ENCODE measurements at regions not wholly inside any gene's neighbourhood (a gene's known extent, or its start where the extent isn't known, plus 50 kb on each side); places are given as distances from the start of the nearest gene placed in this dataset.
"Not testable (repeated sequence)": the region's sequence is repeated elsewhere in the genome, so short reads cannot be mapped to it uniquely, and the experiment has no call there.

DNA sequence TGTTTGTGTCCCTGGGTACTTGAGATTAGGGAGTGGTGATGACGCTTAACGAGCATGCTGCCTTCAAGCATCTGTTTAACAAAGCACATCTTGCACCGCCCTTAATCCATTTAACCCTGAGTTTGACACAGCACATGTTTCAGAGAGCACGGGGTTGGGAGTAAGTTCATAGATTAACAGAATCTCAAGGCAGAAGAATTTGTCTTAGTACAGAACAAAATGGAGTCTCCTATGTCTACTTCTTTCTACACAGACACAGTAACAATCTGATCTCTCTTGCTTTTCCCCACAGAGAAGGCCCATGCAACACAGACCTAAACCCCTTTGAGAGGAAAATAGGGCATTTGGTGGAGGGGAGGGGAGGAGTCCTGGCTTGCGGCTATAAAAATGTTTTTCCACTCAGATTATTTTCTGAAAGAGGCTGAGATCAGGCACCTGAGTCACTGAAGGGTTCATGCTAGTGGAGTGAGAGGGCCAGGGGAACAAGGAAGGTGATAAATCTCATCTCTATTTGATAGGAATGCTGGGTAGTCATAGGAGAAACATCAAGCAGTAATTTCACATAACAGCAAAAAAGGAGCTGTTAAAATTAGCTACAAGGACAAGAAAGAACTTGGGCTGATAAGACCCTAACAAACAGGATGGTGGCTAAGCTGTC lies 136.9 kb downstream of the OR2B2 start:
- TF ChIP-seq, protein P1, sequence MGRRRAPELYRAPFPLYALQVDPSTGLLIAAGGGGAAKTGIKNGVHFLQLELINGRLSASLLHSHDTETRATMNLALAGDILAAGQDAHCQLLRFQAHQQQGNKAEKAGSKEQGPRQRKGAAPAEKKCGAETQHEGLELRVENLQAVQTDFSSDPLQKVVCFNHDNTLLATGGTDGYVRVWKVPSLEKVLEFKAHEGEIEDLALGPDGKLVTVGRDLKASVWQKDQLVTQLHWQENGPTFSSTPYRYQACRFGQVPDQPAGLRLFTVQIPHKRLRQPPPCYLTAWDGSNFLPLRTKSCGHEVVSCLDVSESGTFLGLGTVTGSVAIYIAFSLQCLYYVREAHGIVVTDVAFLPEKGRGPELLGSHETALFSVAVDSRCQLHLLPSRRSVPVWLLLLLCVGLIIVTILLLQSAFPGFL (CRISPR knock-in tag; IDR thresholded peaks at IDR 0.05), result not testable (repeated sequence)
- TF ChIP-seq ARNTL (CRISPR knock-in tag; IDR thresholded peaks at IDR 0.05); REPIN1 (CRISPR knock-in tag; IDR thresholded peaks at IDR 0.05; ENCODE audit: borderline replicate concordance, low read depth); ZSCAN30 (CRISPR knock-in tag; IDR thresholded peaks at IDR 0.05); ZNF34 (CRISPR knock-in tag; IDR thresholded peaks at IDR 0.05; ENCODE audit: borderline replicate concordance); REXO4 (CRISPR knock-in tag; IDR thresholded peaks at IDR 0.05; ENCODE audit: borderline replicate concordance); PHF8 (CRISPR knock-in tag; IDR thresholded peaks at IDR 0.05); FIP1L1 (IDR thresholded peaks at IDR 0.05; ENCODE audit: borderline replicate concordance, insufficient read depth, low read depth, low read length); HES4 (CRISPR knock-in tag; IDR thresholded peaks at IDR 0.05; ENCODE audit: borderline replicate concordance): not testable (repeated sequence)
- TF ChIP-seq, protein P2, sequence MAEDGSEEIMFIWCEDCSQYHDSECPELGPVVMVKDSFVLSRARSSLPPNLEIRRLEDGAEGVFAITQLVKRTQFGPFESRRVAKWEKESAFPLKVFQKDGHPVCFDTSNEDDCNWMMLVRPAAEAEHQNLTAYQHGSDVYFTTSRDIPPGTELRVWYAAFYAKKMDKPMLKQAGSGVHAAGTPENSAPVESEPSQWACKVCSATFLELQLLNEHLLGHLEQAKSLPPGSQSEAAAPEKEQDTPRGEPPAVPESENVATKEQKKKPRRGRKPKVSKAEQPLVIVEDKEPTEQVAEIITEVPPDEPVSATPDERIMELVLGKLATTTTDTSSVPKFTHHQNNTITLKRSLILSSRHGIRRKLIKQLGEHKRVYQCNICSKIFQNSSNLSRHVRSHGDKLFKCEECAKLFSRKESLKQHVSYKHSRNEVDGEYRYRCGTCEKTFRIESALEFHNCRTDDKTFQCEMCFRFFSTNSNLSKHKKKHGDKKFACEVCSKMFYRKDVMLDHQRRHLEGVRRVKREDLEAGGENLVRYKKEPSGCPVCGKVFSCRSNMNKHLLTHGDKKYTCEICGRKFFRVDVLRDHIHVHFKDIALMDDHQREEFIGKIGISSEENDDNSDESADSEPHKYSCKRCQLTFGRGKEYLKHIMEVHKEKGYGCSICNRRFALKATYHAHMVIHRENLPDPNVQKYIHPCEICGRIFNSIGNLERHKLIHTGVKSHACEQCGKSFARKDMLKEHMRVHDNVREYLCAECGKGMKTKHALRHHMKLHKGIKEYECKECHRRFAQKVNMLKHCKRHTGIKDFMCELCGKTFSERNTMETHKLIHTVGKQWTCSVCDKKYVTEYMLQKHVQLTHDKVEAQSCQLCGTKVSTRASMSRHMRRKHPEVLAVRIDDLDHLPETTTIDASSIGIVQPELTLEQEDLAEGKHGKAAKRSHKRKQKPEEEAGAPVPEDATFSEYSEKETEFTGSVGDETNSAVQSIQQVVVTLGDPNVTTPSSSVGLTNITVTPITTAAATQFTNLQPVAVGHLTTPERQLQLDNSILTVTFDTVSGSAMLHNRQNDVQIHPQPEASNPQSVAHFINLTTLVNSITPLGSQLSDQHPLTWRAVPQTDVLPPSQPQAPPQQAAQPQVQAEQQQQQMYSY (CRISPR knock-in tag; IDR thresholded peaks at IDR 0.05), result not testable (repeated sequence)
- TF ChIP-seq, protein P3, sequence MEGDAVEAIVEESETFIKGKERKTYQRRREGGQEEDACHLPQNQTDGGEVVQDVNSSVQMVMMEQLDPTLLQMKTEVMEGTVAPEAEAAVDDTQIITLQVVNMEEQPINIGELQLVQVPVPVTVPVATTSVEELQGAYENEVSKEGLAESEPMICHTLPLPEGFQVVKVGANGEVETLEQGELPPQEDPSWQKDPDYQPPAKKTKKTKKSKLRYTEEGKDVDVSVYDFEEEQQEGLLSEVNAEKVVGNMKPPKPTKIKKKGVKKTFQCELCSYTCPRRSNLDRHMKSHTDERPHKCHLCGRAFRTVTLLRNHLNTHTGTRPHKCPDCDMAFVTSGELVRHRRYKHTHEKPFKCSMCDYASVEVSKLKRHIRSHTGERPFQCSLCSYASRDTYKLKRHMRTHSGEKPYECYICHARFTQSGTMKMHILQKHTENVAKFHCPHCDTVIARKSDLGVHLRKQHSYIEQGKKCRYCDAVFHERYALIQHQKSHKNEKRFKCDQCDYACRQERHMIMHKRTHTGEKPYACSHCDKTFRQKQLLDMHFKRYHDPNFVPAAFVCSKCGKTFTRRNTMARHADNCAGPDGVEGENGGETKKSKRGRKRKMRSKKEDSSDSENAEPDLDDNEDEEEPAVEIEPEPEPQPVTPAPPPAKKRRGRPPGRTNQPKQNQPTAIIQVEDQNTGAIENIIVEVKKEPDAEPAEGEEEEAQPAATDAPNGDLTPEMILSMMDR (CRISPR knock-in tag; IDR thresholded peaks at IDR 0.05), result not testable (repeated sequence)
- TF ChIP-seq, protein P4, sequence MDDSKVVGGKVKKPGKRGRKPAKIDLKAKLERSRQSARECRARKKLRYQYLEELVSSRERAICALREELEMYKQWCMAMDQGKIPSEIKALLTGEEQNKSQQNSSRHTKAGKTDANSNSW (CRISPR knock-in tag; IDR thresholded peaks at IDR 0.05; ENCODE audit: borderline replicate concordance), result not testable (repeated sequence)
- TF ChIP-seq, protein P5, sequence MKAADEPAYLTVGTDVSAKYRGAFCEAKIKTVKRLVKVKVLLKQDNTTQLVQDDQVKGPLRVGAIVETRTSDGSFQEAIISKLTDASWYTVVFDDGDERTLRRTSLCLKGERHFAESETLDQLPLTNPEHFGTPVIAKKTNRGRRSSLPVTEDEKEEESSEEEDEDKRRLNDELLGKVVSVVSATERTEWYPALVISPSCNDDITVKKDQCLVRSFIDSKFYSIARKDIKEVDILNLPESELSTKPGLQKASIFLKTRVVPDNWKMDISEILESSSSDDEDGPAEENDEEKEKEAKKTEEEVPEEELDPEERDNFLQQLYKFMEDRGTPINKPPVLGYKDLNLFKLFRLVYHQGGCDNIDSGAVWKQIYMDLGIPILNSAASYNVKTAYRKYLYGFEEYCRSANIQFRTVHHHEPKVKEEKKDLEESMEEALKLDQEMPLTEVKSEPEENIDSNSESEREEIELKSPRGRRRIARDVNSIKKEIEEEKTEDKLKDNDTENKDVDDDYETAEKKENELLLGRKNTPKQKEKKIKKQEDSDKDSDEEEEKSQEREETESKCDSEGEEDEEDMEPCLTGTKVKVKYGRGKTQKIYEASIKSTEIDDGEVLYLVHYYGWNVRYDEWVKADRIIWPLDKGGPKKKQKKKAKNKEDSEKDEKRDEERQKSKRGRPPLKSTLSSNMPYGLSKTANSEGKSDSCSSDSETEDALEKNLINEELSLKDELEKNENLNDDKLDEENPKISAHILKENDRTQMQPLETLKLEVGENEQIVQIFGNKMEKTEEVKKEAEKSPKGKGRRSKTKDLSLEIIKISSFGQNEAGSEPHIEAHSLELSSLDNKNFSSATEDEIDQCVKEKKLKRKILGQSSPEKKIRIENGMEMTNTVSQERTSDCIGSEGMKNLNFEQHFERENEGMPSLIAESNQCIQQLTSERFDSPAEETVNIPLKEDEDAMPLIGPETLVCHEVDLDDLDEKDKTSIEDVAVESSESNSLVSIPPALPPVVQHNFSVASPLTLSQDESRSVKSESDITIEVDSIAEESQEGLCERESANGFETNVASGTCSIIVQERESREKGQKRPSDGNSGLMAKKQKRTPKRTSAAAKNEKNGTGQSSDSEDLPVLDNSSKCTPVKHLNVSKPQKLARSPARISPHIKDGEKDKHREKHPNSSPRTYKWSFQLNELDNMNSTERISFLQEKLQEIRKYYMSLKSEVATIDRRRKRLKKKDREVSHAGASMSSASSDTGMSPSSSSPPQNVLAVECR (CRISPR knock-in tag; IDR thresholded peaks at IDR 0.05; ENCODE audit: borderline replicate concordance), result not testable (repeated sequence)

Measured in HepG2 (cell line).